OCI-LY1 (cell line): ENCODE measurements at regions not wholly inside any gene's neighbourhood (a gene's known extent, or its start where the extent isn't known, plus 50 kb on each side); places are given as distances from the start of the nearest gene placed in this dataset.

Experiments used
- H2AFZ ChIP-seq: fragments of 200-600 bp; sonication (generic), shearing (Covaris generic); 2 replicates; pipeline ENCODE4 v1.6.0; 2014; ENCODE audit warnings: antibody characterized with exemption, mild to moderate bottlenecking, low read length
- H3F3A ChIP-seq: fragments of 200-600 bp; sonication (generic), shearing (Covaris generic); 2 replicates; pipeline ENCODE4 v1.6.0; 2014; ENCODE audit warnings: mild to moderate bottlenecking, antibody characterized with exemption, low read length, moderate library complexity; ENCODE audit not compliant: insufficient read depth
- H3K27ac ChIP-seq: fragments of 200-600 bp; sonication (generic); 2 replicates; pipeline ENCODE4 v1.5.1; 2014; ENCODE audit warnings: low read length, mixed run types, mild to moderate bottlenecking, low read depth; ENCODE audit not compliant: poor library complexity, severe bottlenecking
- H3K27me3 ChIP-seq: fragments of 200-600 bp; sonication (generic); 2 replicates; pipeline ENCODE4 v1.6.0; 2014; ENCODE audit warnings: antibody characterized with exemption, mild to moderate bottlenecking, low read length, moderate library complexity; ENCODE audit not compliant: insufficient read depth
- H3K36me3 ChIP-seq: fragments of 200-600 bp; sonication (generic); 2 replicates; pipeline ENCODE4 v1.6.1; 2014; ENCODE audit warnings: mild to moderate bottlenecking, antibody characterized with exemption, low read length, moderate library complexity, mixed read lengths; ENCODE audit not compliant: insufficient read depth
- H3K4me1 ChIP-seq: fragments of 200-600 bp; sonication (generic); 2 replicates; pipeline ENCODE4 v1.5.1; 2014; ENCODE audit warnings: mild to moderate bottlenecking, low read length, moderate library complexity; ENCODE audit not compliant: insufficient read depth, severe bottlenecking
- H3K4me2 ChIP-seq: fragments of 200-600 bp; sonication (generic), shearing (Covaris generic); 2 replicates; pipeline ENCODE4 v1.6.1; 2014; ENCODE audit warnings: low read length
- H3K4me3 ChIP-seq: fragments of 200-600 bp; sonication (generic); 2 replicates; pipeline ENCODE4 v1.5.1; 2014; ENCODE audit warnings: low read length, low read depth, mild to moderate bottlenecking, mixed read lengths; ENCODE audit not compliant: poor library complexity, severe bottlenecking
- H3K79me2 ChIP-seq: fragments of 200-600 bp; shearing (Covaris generic); 2 replicates; pipeline ENCODE4 v1.6.1; 2016; ENCODE audit warnings: mixed run types, low read length, mixed read lengths; ENCODE audit not compliant: insufficient read depth
- H3K9ac ChIP-seq: fragments of 200-600 bp; sonication (generic), shearing (Covaris generic); 2 replicates; pipeline ENCODE4 v1.6.1; 2014; ENCODE audit warnings: mild to moderate bottlenecking, low read length, mixed read lengths
- H3K9me2 ChIP-seq: fragments of 200-600 bp; sonication (generic), shearing (Covaris generic); 2 replicates; pipeline ENCODE4 v1.6.1; 2014; ENCODE audit warnings: low read depth, mild to moderate bottlenecking, low read length, mixed read lengths
- H3K9me3 ChIP-seq: fragments of 200-600 bp; shearing (Covaris generic); 2 replicates; pipeline ENCODE4 v1.6.1; 2014; ENCODE audit warnings: low read length, mixed read lengths
- H4K20me1 ChIP-seq: fragments of 200-600 bp; sonication (generic), shearing (Covaris generic); 2 replicates; pipeline ENCODE4 v1.6.0; 2016; ENCODE audit warnings: mild to moderate bottlenecking, low read length; ENCODE audit not compliant: insufficient read depth
- EZH2 ChIP-seq: fragments of 200-600 bp; sonication (generic), shearing (Covaris generic); IDR thresholded peaks from 2 replicates; pipeline ENCODE4 v1.8.0; 2017; ENCODE audit warnings: borderline replicate concordance, mixed run types, mild to moderate bottlenecking, antibody characterized with exemption, low read length, moderate library complexity, mixed read lengths
- TF ChIP-seq, protein P1 (sequence below): fragments of 200-600 bp; sonication (generic), shearing (Covaris generic); IDR thresholded peaks from 2 replicates; pipeline ENCODE4 v1.5.1; 2017; ENCODE audit warnings: mild to moderate bottlenecking, antibody characterized with exemption, low read length, moderate library complexity, mixed read lengths

DNA sequence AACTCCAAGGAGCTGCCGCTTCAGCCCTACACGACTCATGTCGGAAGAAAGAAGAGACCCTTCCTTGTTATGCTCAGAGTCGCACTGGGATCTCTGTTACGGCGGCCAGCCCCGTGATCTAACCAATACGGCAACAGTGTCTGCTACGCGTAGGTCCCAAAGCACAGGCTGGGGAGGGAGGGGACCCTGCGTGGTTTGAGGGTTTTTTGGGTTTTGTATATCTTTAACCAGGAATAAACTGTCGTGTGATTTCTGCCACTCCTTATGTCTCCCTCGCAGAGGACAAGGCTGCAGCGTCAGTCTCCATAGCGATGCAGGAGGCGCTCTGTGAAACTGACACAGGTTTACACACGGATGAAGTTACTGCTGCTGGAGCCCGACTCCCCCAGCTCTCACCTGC lies 60.0 kb upstream of the DIO3 start:
- no peaks in the 10 kb centered on the region for H4K20me1 ChIP-seq
- no peaks in the 10 kb centered on the region for H3K79me2 ChIP-seq
- no peak for TF ChIP-seq EZH2
- H3K9me2 ChIP-seq = no peaks in the 10 kb centered on the region
- H3F3A ChIP-seq = no peaks in the 10 kb centered on the region
- no peak overlapping the region for H2AFZ ChIP-seq
- no peak overlapping the region for H3K27ac ChIP-seq
- H3K4me2 ChIP-seq = no peak overlapping the region
- H3K4me1 ChIP-seq = no peaks in the 10 kb centered on the region
- H3K36me3 ChIP-seq = no peaks in the 10 kb centered on the region
- no peak overlapping the region for H3K9ac ChIP-seq
- no peaks in the 10 kb centered on the region for H3K9me3 ChIP-seq
- no peaks in the 10 kb centered on the region for H3K27me3 ChIP-seq
- H3K4me3 ChIP-seq = no peak overlapping the region

DNA sequence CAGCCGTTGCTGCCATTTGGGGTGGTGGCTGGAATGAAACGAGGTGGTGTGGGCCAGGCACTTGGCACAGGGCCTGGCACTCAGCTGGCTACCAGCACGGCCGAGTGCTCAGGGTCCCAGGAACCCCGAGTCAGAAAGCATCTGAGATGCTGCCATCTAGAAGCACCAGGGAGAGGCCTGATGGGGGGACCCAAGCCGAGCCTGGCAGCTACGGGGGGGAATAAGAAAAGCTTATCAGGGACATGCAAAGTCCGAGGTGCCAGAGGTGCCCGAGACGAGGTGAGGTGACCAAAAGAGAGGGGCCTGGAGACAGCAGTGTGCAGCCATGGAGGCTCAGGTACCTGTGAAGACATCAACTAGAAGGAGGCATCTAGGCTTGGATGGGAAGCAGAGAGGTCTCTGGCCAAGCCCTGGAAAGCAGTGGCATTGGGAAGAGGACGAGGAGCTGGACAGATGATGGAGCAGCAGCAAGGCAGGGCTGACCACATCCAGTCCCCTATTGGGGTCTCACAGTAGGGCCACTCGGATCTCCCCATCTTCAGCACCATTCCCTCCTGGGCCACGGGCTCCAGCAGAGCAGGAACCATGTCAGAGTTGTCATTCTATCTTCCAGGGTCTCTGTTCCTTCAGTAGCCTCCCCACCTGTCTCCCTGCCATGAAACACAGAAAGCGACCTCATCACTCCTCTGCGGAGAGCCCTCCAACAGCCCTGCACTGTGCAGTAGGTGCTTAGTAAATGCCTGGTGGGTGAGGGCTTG lies 59.3 kb upstream of the DIO3 start:
- H3K36me3 ChIP-seq = no peaks in the 10 kb centered on the region
- H3K27ac ChIP-seq = no peak overlapping the region
- no peak overlapping the region for H2AFZ ChIP-seq
- H3K4me3 ChIP-seq = no peak overlapping the region
- no peaks in the 10 kb centered on the region for H3K27me3 ChIP-seq
- no peaks in the 10 kb centered on the region for H3K9me3 ChIP-seq
- TF ChIP-seq, protein P1, sequence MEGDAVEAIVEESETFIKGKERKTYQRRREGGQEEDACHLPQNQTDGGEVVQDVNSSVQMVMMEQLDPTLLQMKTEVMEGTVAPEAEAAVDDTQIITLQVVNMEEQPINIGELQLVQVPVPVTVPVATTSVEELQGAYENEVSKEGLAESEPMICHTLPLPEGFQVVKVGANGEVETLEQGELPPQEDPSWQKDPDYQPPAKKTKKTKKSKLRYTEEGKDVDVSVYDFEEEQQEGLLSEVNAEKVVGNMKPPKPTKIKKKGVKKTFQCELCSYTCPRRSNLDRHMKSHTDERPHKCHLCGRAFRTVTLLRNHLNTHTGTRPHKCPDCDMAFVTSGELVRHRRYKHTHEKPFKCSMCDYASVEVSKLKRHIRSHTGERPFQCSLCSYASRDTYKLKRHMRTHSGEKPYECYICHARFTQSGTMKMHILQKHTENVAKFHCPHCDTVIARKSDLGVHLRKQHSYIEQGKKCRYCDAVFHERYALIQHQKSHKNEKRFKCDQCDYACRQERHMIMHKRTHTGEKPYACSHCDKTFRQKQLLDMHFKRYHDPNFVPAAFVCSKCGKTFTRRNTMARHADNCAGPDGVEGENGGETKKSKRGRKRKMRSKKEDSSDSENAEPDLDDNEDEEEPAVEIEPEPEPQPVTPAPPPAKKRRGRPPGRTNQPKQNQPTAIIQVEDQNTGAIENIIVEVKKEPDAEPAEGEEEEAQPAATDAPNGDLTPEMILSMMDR = no peak
- TF ChIP-seq EZH2 = no peak
- H4K20me1 ChIP-seq = no peaks in the 10 kb centered on the region
- H3K9ac ChIP-seq = no peak overlapping the region
- H3K79me2 ChIP-seq = no peaks in the 10 kb centered on the region
- H3F3A ChIP-seq = no peaks in the 10 kb centered on the region
- H3K4me2 ChIP-seq = no peak overlapping the region
- no peaks in the 10 kb centered on the region for H3K9me2 ChIP-seq
- no peaks in the 10 kb centered on the region for H3K4me1 ChIP-seq

DNA sequence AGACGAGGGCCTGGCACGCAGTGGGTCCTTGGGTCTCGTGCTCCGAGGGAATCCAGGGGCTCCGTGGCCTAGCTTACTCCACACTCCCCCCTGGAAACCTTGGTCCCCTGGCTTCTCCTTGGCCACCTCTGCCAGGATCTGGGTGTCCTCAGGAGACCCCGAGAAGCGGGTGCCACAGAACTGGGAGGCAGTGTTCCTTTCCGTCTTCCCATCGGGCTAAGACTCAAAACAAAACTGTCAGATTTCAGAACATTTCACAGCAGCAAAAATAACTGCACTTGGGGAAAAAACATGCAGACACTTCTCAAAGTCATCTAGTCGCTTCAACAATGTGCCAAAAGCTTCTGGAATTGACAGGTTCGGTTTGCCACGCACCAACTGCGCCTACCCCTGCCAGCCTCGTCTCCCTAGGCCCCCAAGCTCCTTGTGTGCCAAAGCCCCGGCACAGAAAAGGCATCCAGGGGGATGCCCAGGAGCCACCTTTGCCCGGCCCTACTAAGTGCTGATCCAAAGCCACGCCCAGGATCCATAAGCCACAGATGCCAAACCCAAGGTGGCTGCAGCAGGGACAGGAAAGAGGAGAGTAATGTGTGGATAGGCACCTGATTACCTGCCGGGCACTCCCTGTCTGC lies 58.4 kb upstream of the DIO3 start:
- no peaks in the 10 kb centered on the region for H3K27me3 ChIP-seq
- H3K4me3 ChIP-seq = no peak overlapping the region
- no peaks in the 10 kb centered on the region for H3K9me3 ChIP-seq
- no peaks in the 10 kb centered on the region for H3K79me2 ChIP-seq
- H3K9ac ChIP-seq = no peak overlapping the region
- TF ChIP-seq, protein P1 = no peak
- no peak for TF ChIP-seq EZH2
- no peaks in the 10 kb centered on the region for H3K4me1 ChIP-seq
- H3F3A ChIP-seq = no peaks in the 10 kb centered on the region
- no peaks in the 10 kb centered on the region for H3K9me2 ChIP-seq
- H2AFZ ChIP-seq = no peak overlapping the region
- H3K4me2 ChIP-seq = no peak overlapping the region
- H3K27ac ChIP-seq = no peak overlapping the region
- H4K20me1 ChIP-seq = no peaks in the 10 kb centered on the region
- no peaks in the 10 kb centered on the region for H3K36me3 ChIP-seq
